Activated CD4-positive, alpha-beta memory T cell treated with anti-CD3 and anti-CD28 coated beads, Interleukin-2, amount 10 ng/mL, durations not matched to agents 7 days and 5 days (primary cell): ENCODE measurements at regions not wholly inside any gene's neighbourhood (a gene's known extent, or its start where the extent isn't known, plus 50 kb on each side); places are given as distances from the start of the nearest gene placed in this dataset.
"Not testable (repeated sequence)": the region's sequence is repeated elsewhere in the genome, so short reads cannot be mapped to it uniquely, and the experiment has no call there.

ENCODE experiments used
- CTCF ChIA-PET: fragments of 350-600 bp; sonication (Branson Sonifier 250); formaldehyde crosslinking; loops from one replicate; lab custom pipeline; 2021; ENCODE audit warnings: antibody characterized with exemption, inconsistent platforms; lab: Charles Lee
- POLR2A ChIA-PET: fragments of 350-600 bp; sonication (Branson Sonifier 250); formaldehyde crosslinking; loops from one replicate; lab custom pipeline; 2021; ENCODE audit warnings: antibody characterized with exemption; lab: Charles Lee
- DNase-seq: peaks from one replicate; pipeline ENCODE4 v3.0.0-alpha.2; 2020
- H3K27ac Mint-ChIP-seq: one replicate; pipeline ENCODE4 v1.8.0; 2021; ENCODE audit warnings: mild to moderate bottlenecking, mixed read lengths
- H3K27me3 Mint-ChIP-seq: one replicate; pipeline ENCODE4 v1.8.0; 2021; ENCODE audit warnings: mixed read lengths
- H3K36me3 Mint-ChIP-seq: one replicate; pipeline ENCODE4 v1.8.0; 2021; ENCODE audit warnings: low read depth, mixed read lengths
- H3K4me1 Mint-ChIP-seq: one replicate; pipeline ENCODE4 v1.8.0; 2021; ENCODE audit warnings: mixed read lengths
- H3K4me3 Mint-ChIP-seq: one replicate; pipeline ENCODE4 v1.8.0; 2021; ENCODE audit warnings: mild to moderate bottlenecking, mixed read lengths
- H3K9me3 Mint-ChIP-seq: one replicate; pipeline ENCODE4 v1.8.0; 2021; ENCODE audit warnings: mixed read lengths

DNA sequence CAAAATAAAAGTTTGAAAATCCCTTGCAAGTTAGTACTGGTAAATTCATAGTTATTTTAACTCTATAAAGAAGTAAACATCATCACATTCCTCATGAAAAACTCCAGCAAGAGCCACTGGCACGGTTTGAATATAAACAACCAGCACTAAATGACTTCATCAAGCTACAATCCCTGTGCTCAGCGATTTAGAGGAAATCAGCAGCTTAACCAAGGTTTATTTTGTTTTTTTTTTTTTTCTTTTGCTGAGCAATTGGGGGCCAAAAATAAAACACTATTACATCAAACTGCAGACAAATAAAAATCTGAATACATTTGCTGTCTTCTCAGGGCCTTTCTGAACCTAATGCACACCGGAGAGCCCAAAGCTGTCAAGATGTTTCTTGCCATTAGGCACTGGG lies 106.2 kb upstream of the SLC24A2 start:
- Mint-ChIP-seq H3K36me3 (no peaks in the 10 kb centered on the region), H3K4me1 (no peaks in the 10 kb centered on the region), H3K27ac (no peak overlapping the region), H3K9me3 (no peaks in the 10 kb centered on the region), H3K27me3 (no peaks in the 10 kb centered on the region), H3K4me3 (no peak overlapping the region)
- DNase-seq, result no peak
- CTCF ChIA-PET, result no interaction called here
- POLR2A ChIA-PET, result no interaction called here

DNA sequence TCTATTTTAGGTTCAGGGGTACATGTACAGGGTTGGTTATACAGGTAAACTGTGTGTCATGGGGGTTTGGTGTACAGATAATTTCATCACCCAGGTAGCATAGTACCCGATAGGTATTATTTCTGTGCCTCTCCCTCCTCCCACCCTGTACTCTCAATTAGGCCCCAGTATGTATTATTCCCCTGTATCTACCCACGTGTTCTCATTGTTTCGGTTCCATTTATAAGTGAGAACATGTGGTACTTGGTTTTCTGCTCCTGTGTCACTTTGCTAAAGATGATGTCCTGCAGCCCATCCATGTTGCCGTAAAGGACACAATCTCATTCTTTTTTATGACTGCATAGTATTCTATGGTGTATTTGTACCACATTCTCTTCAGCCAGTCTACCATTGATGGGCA lies 96.8 kb upstream of the SLC24A2 start:
- CTCF ChIA-PET, result no interaction called here
- Mint-ChIP-seq H3K4me3 (no peak overlapping the region), H3K27me3 (peaks cover 7% of the 10 kb centered on the region), H3K27ac (no peak overlapping the region), H3K9me3 (peaks cover 3% of the 10 kb centered on the region), H3K36me3 (no peaks in the 10 kb centered on the region), H3K4me1 (no peaks in the 10 kb centered on the region)
- DNase-seq, result no peak
- POLR2A ChIA-PET, result no interaction called here

DNA sequence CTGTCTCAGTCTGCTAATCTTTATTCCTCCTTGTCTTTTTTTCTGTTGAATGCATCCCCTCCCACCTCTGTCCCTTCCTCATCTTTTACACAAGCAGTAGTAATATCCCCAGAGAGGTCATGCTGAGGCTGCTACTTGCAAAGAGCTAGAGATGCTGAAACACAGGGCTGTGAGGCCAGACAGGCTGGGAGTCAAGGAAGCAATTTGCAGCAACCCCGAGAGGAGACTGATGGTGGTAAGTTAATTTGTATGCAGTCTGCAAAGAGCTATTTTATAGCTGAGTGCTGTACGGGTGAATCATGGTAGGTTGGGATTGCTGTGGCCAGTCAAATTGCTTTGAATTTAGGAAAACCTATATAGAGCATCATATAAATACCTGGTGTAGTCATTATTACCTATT lies 90.2 kb upstream of the SLC24A2 start:
- Mint-ChIP-seq H3K27me3 (peaks cover 9% of the 10 kb centered on the region), H3K27ac (no peak overlapping the region), H3K4me3 (no peak overlapping the region), H3K9me3 (no peaks in the 10 kb centered on the region), H3K4me1 (peaks cover 4% of the 10 kb centered on the region), H3K36me3 (no peaks in the 10 kb centered on the region)
- ChIA-PET CTCF (interaction anchor here (0.6 kb wide), 1 partner anchor 89 kb away, joined by 5 read pairs; no protein-coding TSS in a partner anchor), POLR2A (no interaction called here)
- no peak for DNase-seq

DNA sequence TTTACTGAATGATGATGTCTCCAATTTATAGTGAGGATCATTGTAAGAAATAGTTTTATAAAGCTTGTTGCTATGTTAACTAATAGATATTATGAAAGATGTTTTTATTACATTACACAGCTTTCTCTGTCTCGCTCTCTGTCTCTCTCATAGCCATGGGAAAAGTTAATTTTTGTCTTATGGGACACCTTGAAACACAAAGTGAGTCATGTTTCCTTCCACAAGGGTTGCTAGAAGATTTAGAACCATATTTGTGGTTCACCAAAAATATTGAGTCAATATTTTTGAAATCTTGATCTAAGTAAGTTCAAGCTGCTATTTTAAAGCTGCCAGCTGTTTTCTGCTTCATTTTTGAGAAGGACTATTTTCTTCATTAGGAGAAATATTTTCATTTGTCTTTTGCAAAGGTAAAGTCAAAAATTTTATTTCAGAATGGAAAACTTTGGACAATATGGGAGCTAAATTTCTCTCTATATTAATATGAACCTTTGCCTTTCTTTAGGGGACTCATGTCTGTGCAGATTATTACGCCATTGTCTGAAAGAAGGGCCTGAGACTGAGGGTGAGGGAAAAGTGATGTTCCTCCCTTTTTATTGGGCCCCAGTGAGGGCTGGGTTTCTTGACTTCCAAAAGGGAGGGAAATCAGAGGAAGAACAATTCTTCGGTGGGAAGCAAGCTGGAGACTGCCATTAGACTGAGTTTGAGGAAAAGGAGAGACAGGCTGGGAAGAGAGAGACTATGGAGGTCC lies 87.9 kb upstream of the SLC24A2 start:
- DNase-seq, result no peak
- no peak overlapping the region for H3K4me3 Mint-ChIP-seq
- CTCF ChIA-PET, result no interaction called here

DNA sequence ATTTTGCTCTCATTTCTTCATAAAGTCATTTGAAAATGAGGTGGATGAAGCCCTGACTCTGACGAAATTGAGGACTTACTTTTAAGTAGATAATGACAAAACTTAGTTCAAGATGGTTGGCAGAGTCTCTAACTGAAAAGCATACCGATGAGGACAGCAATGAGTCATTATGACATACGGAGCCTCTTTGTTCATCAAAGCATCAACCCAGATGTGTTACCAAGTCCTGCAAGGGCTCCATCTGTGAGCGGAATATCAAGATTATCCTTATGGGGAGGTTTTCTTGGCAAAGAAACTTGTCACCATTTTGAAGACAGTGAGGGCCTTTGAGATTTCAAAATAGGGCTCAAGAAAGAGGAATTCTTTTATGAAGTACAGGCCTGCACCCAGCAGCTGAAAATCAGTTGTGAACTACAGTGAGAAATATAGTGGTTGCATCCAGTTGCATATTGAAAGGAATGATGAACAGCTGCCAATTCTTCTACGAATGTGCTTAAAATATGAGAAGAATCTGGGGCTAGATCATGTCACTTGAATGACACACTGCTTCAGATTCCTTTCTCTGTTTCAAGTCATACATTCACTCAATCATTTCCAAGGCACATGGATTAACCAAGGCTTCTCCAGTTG lies 86.6 kb upstream of the SLC24A2 start:
- no peaks in the 10 kb centered on the region for H3K9me3 Mint-ChIP-seq
- H3K4me1 Mint-ChIP-seq, result peaks cover 4% of the 10 kb centered on the region
- ChIA-PET POLR2A (no interaction called here), CTCF (no interaction called here)
- H3K36me3 Mint-ChIP-seq, result no peaks in the 10 kb centered on the region
- H3K4me3 Mint-ChIP-seq, result no peak overlapping the region
- no peak for DNase-seq
- peaks cover 6% of the 10 kb centered on the region for H3K27me3 Mint-ChIP-seq
- H3K27ac Mint-ChIP-seq, result no peak overlapping the region

More for the DNA sequence above, 87.9 kb upstream of the SLC24A2 start:
- Mint-ChIP-seq H3K27me3 (peaks cover 9% of the 10 kb centered on the region), H3K36me3 (no peaks in the 10 kb centered on the region), H3K4me1 (peaks cover 4% of the 10 kb centered on the region), H3K9me3 (no peaks in the 10 kb centered on the region), H3K27ac (no peak overlapping the region)
- POLR2A ChIA-PET, result no interaction called here

DNA sequence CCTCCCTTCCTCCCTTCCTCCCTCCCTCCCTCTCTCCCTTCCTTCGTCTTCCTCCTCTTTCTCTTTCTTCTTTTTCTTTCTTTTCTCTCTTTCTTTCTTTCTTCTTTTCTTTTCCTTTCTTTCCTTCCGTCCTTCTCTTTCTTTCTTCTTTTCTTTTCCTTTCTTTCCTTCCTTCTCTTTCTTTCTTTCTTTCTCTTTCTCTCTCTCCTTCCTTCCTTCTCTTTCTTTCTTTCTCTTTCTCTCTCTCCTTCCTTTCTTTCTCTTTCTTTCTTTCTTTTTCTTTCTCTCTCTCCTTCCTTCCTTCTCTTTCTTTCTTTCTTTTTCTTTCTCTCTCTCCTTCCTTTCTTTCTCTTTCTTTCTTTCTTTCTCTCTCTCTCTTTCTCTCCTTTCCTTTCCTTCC lies 84.4 kb upstream of the SLC24A2 start:
- H3K27me3 Mint-ChIP-seq, POLR2A ChIA-PET, H3K9me3 Mint-ChIP-seq, H3K36me3 Mint-ChIP-seq, DNase-seq, H3K4me1 Mint-ChIP-seq, H3K27ac Mint-ChIP-seq, H3K4me3 Mint-ChIP-seq: not testable (repeated sequence)
- CTCF ChIA-PET, result interaction anchor here (0.7 kb wide), 1 partner anchor 579 kb away, joined by 3 read pairs; no protein-coding TSS in a partner anchor

DNA sequence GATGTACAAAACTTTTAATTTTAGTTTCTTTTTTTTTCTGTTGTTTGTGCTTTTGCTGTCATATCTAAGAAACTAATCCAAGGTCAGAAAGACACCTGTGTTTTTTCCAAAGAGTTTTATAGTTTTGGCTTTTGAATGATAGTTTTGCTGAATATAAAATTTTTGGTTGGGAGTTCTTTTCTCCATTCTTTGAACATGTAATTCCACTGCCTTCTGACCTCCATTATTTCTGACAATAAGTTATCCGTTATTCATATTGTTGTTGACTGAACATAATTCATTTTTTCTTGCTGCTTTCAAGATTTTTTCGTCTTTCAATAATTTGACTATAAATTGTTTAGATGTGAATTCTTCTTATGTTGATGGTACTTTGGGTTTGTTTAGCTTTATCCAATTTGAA lies 82.2 kb upstream of the SLC24A2 start:
- no peak overlapping the region for H3K4me3 Mint-ChIP-seq
- ChIA-PET CTCF (no interaction called here), POLR2A (no interaction called here)
- no peak overlapping the region for H3K27ac Mint-ChIP-seq
- no peaks in the 10 kb centered on the region for H3K4me1 Mint-ChIP-seq
- peaks cover 2% of the 10 kb centered on the region for H3K9me3 Mint-ChIP-seq
- DNase-seq, result no peak
- H3K27me3 Mint-ChIP-seq, result peaks cover 5% of the 10 kb centered on the region
- H3K36me3 Mint-ChIP-seq, result no peaks in the 10 kb centered on the region

DNA sequence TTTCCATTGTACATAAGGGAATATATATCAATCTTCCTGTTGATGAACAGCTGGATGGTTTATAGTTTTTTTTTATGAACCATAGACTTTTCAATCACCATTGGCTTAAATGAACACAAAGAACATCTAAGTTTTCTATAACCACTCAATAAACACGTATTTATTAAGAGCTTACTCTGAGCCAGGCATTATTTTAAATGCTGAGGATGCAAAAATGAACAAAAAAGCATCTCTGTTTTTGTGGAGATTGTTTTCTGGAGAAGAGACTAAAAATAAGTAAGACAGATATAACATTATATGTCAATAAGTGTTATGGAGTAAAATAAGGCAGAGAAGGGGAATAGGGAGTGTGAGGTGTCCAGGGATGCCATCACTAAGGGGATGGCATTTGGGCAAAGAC lies 52.1 kb upstream of the SLC24A2 start:
- H3K27me3 Mint-ChIP-seq, result peaks cover 6% of the 10 kb centered on the region
- no peaks in the 10 kb centered on the region for H3K9me3 Mint-ChIP-seq
- ChIA-PET POLR2A (no interaction called here), CTCF (no interaction called here)
- H3K36me3 Mint-ChIP-seq, result no peaks in the 10 kb centered on the region
- no peak for DNase-seq
- no peak overlapping the region for H3K4me3 Mint-ChIP-seq
- no peaks in the 10 kb centered on the region for H3K4me1 Mint-ChIP-seq
- no peak overlapping the region for H3K27ac Mint-ChIP-seq
